ENCODE measurements at regions not wholly inside any gene's neighbourhood (a gene's known extent, or its start where the extent isn't known, plus 50 kb on each side); places are given as distances from the start of the nearest gene placed in this dataset.

DNA sequence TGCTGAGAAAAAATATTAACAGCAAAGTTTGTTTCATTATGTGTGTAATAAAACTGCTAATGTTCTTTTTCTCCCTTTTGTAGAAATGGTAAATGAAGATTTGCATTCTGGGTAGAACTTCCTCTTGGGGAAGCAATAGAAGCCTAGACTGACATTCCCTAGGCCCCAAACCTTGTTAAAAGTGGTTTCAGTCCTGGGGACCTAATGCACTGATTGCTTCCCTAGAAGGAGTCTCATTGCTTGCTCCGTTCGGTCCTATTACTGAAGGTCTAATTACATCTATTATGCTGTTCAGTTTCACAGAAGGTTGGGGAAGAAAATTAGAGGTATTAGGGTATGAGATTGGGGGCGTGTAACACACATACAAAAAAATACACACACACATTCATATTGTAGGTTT is 893.8 kb downstream of the TLE4 start:
- H3K36me3 ChIP-seq (ENCODE audit: control insufficient read depth in 2 of 2, extremely low read depth in 1 of 2, insufficient read depth in 2 of 2, low read length in 2 of 2): no peaks in the 10 kb centered on the region
- no peaks in the 10 kb centered on the region for H3K4me1 ChIP-seq (ENCODE audit: control insufficient read depth, extremely low read depth, insufficient read depth, low read length)
- dilution Hi-C loops (cut with MboI; ENCODE audit: extremely low pct_ligation_motif_present, low sequenced_read_pairs): no loop called here
- no peak overlapping the region for H3K4me3 ChIP-seq (ENCODE audit: control insufficient read depth in 2 of 3, extremely low read depth in 1 of 3, insufficient read depth in 2 of 3, low read depth in 1 of 3, low read length in 3 of 3)
- FAIRE-seq (no peak), DNase-seq (ENCODE audit: low read depth, low spot score) (no peak)
- H3K9me1 ChIP-seq (ENCODE audit: control insufficient read depth, extremely low read depth, insufficient read depth, low read length): no peaks in the 10 kb centered on the region
- H2AFZ ChIP-seq (ENCODE audit: control insufficient read depth, low read length): no peak overlapping the region
- no peaks in the 10 kb centered on the region for H3K9me3 ChIP-seq (ENCODE audit: control insufficient read depth, low read depth, low read length)
- no peaks in the 10 kb centered on the region for H3K27me3 ChIP-seq (ENCODE audit: control insufficient read depth, extremely low read depth, insufficient read depth, low read length)
- no peak overlapping the region for H3K9ac ChIP-seq (ENCODE audit: control insufficient read depth, extremely low read depth, insufficient read depth, low read length)
- H4K20me1 ChIP-seq (ENCODE audit: control insufficient read depth, extremely low read depth, insufficient read depth, low read length): no peaks in the 10 kb centered on the region
- H3K27ac ChIP-seq (ENCODE audit: control insufficient read depth, insufficient read depth, low read length): no peak overlapping the region
- TF ChIP-seq, protein P1, sequence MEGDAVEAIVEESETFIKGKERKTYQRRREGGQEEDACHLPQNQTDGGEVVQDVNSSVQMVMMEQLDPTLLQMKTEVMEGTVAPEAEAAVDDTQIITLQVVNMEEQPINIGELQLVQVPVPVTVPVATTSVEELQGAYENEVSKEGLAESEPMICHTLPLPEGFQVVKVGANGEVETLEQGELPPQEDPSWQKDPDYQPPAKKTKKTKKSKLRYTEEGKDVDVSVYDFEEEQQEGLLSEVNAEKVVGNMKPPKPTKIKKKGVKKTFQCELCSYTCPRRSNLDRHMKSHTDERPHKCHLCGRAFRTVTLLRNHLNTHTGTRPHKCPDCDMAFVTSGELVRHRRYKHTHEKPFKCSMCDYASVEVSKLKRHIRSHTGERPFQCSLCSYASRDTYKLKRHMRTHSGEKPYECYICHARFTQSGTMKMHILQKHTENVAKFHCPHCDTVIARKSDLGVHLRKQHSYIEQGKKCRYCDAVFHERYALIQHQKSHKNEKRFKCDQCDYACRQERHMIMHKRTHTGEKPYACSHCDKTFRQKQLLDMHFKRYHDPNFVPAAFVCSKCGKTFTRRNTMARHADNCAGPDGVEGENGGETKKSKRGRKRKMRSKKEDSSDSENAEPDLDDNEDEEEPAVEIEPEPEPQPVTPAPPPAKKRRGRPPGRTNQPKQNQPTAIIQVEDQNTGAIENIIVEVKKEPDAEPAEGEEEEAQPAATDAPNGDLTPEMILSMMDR (optimal IDR thresholded peaks at IDR 0.05 in 1 of 3, IDR thresholded peaks at IDR 0.05 in 1 of 3, conservative IDR thresholded peaks at IDR 0.05 in 1 of 3; ENCODE audit: extremely low read depth in 1 of 3, insufficient read depth in 2 of 3, low read length in 3 of 3): no peak
- TF ChIP-seq EZH2 (IDR thresholded peaks at IDR 0.05; ENCODE audit: low read length): no peak
- H3K79me2 ChIP-seq (ENCODE audit: control insufficient read depth, insufficient read depth, low read length): no peaks in the 10 kb centered on the region
- no peak overlapping the region for H3K4me2 ChIP-seq (ENCODE audit: control insufficient read depth, extremely low read depth, insufficient read depth, low read depth, low read length)

DNA sequence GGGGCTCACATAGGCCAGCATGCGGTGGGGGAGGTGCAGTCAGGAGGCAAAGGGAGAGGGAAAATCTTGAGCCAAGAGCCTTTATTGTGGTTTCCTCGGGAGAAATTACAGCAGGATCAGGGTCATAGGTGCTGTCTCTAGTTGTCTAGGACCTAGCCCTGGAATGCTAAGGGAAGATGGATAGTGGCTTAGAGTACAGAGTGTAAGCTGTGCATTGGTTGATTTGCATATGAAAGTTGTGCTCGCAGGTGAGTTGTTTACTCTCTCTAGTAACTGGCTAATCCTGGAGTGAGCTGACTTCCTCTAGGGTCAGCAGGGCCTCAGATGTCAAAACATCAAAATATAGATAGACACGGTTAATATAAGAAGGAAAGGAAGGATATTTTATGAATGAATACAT is 877.7 kb downstream of the TLE4 start:
- Histone ChIP-seq H3K4me1 (ENCODE audit: control insufficient read depth, extremely low read depth, insufficient read depth, low read length) (no peaks in the 10 kb centered on the region), H3K27me3 (ENCODE audit: control insufficient read depth, extremely low read depth, insufficient read depth, low read length) (no peaks in the 10 kb centered on the region), H4K20me1 (ENCODE audit: control insufficient read depth, extremely low read depth, insufficient read depth, low read length) (no peaks in the 10 kb centered on the region), H3K4me2 (ENCODE audit: control insufficient read depth, extremely low read depth, insufficient read depth, low read depth, low read length) (no peak overlapping the region), H3K27ac (ENCODE audit: control insufficient read depth, insufficient read depth, low read length) (no peak overlapping the region), H3K36me3 (ENCODE audit: control insufficient read depth in 2 of 2, extremely low read depth in 1 of 2, insufficient read depth in 2 of 2, low read length in 2 of 2) (no peaks in the 10 kb centered on the region), H3K9me1 (ENCODE audit: control insufficient read depth, extremely low read depth, insufficient read depth, low read length) (no peaks in the 10 kb centered on the region), H2AFZ (ENCODE audit: control insufficient read depth, low read length) (no peak overlapping the region), H3K79me2 (ENCODE audit: control insufficient read depth, insufficient read depth, low read length) (no peaks in the 10 kb centered on the region), H3K4me3 (ENCODE audit: control insufficient read depth in 2 of 3, extremely low read depth in 1 of 3, insufficient read depth in 2 of 3, low read depth in 1 of 3, low read length in 3 of 3) (no peak overlapping the region), H3K9me3 (ENCODE audit: control insufficient read depth, low read depth, low read length) (no peaks in the 10 kb centered on the region), H3K9ac (ENCODE audit: control insufficient read depth, extremely low read depth, insufficient read depth, low read length) (no peak overlapping the region)
- dilution Hi-C loops (cut with MboI; ENCODE audit: extremely low pct_ligation_motif_present, low sequenced_read_pairs): no loop called here
- FAIRE-seq (no peak), DNase-seq (ENCODE audit: low read depth, low spot score) (no peak)
- TF ChIP-seq, protein P1 (optimal IDR thresholded peaks at IDR 0.05 in 1 of 3, IDR thresholded peaks at IDR 0.05 in 1 of 3, conservative IDR thresholded peaks at IDR 0.05 in 1 of 3; ENCODE audit: extremely low read depth in 1 of 3, insufficient read depth in 2 of 3, low read length in 3 of 3): no peak
- no peak for TF ChIP-seq EZH2 (IDR thresholded peaks at IDR 0.05; ENCODE audit: low read length)
